Retinal pigment epithelial cell (primary cell): ENCODE measurements at regions not wholly inside any gene's neighbourhood (a gene's known extent, or its start where the extent isn't known, plus 50 kb on each side); places are given as distances from the start of the nearest gene placed in this dataset.

Experiments
- DNase-seq: peaks from one replicate; pipeline ENCODE4 v3.0.0-alpha.2; 2010; ENCODE audit warnings: low read depth
- H3K4me3 ChIP-seq: 2 replicates; pipeline ENCODE4 v1.5.1; 2011; ENCODE audit warnings: mild to moderate bottlenecking, low read length, control low read depth, moderate library complexity
- CTCF ChIP-seq: conservative IDR thresholded peaks from 2 replicates; pipeline ENCODE4 v1.5.1; 2011; ENCODE audit warnings: low read depth, low read length, control low read depth, inconsistent platforms

- H3K4me3 ChIP-seq = no peak overlapping the region
- TF ChIP-seq CTCF = no peak
- no peak for DNase-seq
Observed at GRCh38 chr9:108275906-108276305, 579.9 kb downstream of the ACTL7B start.

GRCh38 chr9:108274971-108275370 lies 580.8 kb downstream of the ACTL7B start:
- no peak for TF ChIP-seq CTCF
- no peak for DNase-seq
- no peak overlapping the region for H3K4me3 ChIP-seq

- H3K4me3 ChIP-seq = no peak overlapping the region
- TF ChIP-seq CTCF = no peak
- no peak for DNase-seq
Observed at GRCh38 chr9:108273988-108274387, 581.8 kb downstream of the ACTL7B start.

GRCh38 chr9:108272349-108272899 lies 583.4 kb downstream of the ACTL7B start:
- H3K4me3 ChIP-seq = no peak overlapping the region
- no peak for DNase-seq
- TF ChIP-seq CTCF = peak; percentile 67

GRCh38 chr9:108271646-108272348 lies 584.0 kb downstream of the ACTL7B start:
- peak overlapping the region; percentile 0 for H3K4me3 ChIP-seq
- no peak for TF ChIP-seq CTCF
- peak; percentile 80 for DNase-seq

- H3K4me3 ChIP-seq = no peak overlapping the region
- no peak for TF ChIP-seq CTCF
- DNase-seq = no peak
Observed at GRCh38 chr9:108271236-108271635, 584.5 kb downstream of the ACTL7B start.

GRCh38 chr9:108270561-108270960 lies 585.2 kb downstream of the ACTL7B start:
- no peak overlapping the region for H3K4me3 ChIP-seq
- no peak for TF ChIP-seq CTCF
- DNase-seq = no peak
